ENCODE measurements at regions not wholly inside any gene's neighbourhood (a gene's known extent, or its start where the extent isn't known, plus 50 kb on each side); places are given as distances from the start of the nearest gene placed in this dataset.
A peak's percentile ranks its signal among the peaks of the same experiment; 100 is the strongest.

DNA sequence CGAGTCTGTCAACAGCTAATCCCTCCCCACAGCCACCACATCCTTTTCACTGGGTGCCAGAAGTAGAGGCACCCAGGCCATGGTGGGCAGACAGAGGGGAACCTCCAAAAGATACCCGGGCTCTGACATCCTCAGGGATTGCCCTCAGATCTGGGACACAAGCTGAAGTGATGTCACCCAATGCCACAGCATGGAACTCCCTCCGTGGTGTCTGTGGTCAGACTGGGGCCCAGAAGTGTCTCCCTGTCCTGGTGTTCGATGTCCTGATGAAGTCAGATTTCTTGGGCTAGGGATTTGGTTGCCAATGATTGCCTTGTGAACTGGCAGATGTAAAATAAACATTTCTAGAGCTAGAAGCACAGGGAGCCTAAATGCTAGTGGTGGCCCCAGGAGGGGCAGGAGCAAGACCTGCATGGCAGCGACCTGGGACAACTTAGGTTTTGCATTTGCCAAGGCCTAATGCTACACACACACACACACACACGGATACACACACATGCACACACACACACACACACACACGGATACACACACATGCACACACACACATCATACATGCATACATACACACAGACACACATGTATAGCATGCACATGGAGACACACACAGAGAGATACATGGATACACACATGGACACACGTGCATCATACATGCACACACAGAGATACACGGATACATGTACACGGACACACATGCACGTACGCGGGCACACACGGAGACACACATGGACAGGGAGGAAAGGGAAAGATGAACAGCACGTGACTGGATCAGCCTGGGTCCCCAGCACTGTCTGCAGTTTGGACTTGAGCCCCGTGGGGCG, 221.0 kb downstream of the NFATC2 start:
- Histone ChIP-seq H3K9me3 (ENCODE audit: control insufficient read depth, low read length) (peaks cover 3% of the 10 kb centered on the region), H3K4me1 (ENCODE audit: control insufficient read depth in 1 of 2, insufficient read depth in 2 of 2, low read length in 2 of 2) (no peaks in the 10 kb centered on the region), H3K27me3 (ENCODE audit: control insufficient read depth in 1 of 2, insufficient read depth in 2 of 2, low read length in 1 of 2) (no peaks in the 10 kb centered on the region), H3K36me3 (ENCODE audit: control insufficient read depth in 1 of 2, insufficient read depth in 2 of 2, low read length in 1 of 2) (no peaks in the 10 kb centered on the region), H3K4me3 (ENCODE audit: low read length in 2 of 2) (no peak overlapping the region), H3K27ac (ENCODE audit: low read depth in 1 of 2, low read length in 2 of 2) (no peak overlapping the region)
- WGBS, 2 donors: 85% methylated on average over 17 of the region's 17 CpGs
- DNase-seq: no peak
- intact Hi-C loops (cut with DNase I): no loop called here
- ATAC-seq (ENCODE audit: low FRiP score): no peak

DNA sequence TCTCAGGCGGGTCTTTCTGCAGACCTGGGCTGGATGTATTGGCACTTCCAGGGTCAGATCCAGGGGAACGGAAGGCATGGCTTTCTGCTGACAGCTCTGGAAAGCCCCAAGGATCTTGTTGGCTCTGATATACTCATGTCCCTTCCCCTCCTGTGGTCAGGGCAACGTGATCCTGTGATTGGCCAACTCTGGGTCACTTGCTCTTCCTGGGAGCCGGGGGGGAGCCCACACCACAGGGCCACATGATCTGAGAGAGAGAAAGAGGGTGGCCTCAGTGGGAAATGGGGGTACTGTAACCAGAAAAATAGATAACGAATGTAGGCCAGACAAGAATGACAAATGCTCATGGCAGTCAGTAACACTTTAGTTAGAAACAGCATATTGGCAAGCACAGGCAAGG, 223.0 kb downstream of the NFATC2 start:
- Histone ChIP-seq H3K4me1 (ENCODE audit: control insufficient read depth in 1 of 2, insufficient read depth in 2 of 2, low read length in 2 of 2) (no peaks in the 10 kb centered on the region), H3K27ac (ENCODE audit: low read depth in 1 of 2, low read length in 2 of 2) (no peak overlapping the region), H3K27me3 (ENCODE audit: control insufficient read depth in 1 of 2, insufficient read depth in 2 of 2, low read length in 1 of 2) (no peaks in the 10 kb centered on the region), H3K9me3 (ENCODE audit: control insufficient read depth, low read length) (no peaks in the 10 kb centered on the region), H3K36me3 (ENCODE audit: control insufficient read depth in 1 of 2, insufficient read depth in 2 of 2, low read length in 1 of 2) (no peaks in the 10 kb centered on the region), H3K4me3 (ENCODE audit: low read length in 2 of 2) (no peak overlapping the region)
- DNase-seq (no peak), ATAC-seq (ENCODE audit: low FRiP score) (no peak)
- intact Hi-C loops (cut with DNase I): no loop called here
- 79 to 82% methylated on average over 5 of the region's 5 CpGs for WGBS, 2 donors

DNA sequence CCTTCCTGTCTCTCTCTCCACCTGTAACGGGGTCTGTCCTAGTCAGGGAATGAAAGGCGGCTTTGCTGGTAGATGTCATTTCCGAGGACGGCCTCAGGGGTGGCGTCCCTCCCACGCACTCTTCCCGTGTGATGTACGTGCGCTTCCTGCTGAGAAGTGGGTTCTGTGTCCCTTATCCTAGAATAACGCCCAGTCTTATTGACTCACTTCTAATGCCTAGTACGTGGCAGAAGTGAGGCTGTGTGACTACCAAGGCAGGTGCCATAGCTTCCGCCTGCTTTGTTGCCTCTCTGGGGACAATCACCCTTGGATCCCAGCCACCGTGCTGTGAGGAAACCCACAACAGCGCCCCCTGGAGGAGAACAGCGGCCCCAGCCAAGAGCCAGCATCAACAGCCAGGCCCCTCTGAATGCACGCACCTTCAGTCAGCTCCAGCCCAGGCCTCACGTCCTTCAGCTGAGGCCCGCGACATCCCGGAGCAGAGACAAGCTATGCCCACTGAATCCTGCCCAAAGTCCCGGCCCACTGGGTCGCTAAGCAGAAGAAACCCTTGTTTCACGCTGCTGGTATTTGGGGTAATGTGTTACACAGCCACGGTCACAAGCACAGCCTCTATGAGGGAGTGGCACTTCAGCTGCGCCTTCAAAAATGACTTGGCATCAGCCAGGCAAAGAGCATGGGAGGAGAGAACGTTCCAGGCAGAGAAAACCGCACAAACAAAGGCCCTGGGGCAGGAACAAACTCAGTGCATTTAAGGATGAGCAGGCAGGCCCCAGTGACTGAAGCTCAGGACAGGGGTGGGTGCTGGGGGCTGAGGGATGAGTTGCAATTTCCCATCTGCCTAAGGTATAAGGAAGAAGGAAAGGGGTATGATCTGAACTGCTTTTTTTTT, 224.2 kb downstream of the NFATC2 start:
- Histone ChIP-seq H3K4me3 (ENCODE audit: low read length in 2 of 2) (no peak overlapping the region), H3K9me3 (ENCODE audit: control insufficient read depth, low read length) (no peaks in the 10 kb centered on the region), H3K36me3 (ENCODE audit: control insufficient read depth in 1 of 2, insufficient read depth in 2 of 2, low read length in 1 of 2) (no peaks in the 10 kb centered on the region), H3K4me1 (ENCODE audit: control insufficient read depth in 1 of 2, insufficient read depth in 2 of 2, low read length in 2 of 2) (no peaks in the 10 kb centered on the region), H3K27ac (ENCODE audit: low read depth in 1 of 2, low read length in 2 of 2) (no peak overlapping the region), H3K27me3 (ENCODE audit: control insufficient read depth in 1 of 2, insufficient read depth in 2 of 2, low read length in 1 of 2) (no peaks in the 10 kb centered on the region)
- intact Hi-C loops (cut with DNase I): no loop called here
- WGBS, 2 donors: 55 to 60% methylated on average over 27 of the region's 27 CpGs
- DNase-seq (peak in 1 of 2 donors; percentile 53), ATAC-seq (ENCODE audit: low FRiP score) (no peak)

DNA sequence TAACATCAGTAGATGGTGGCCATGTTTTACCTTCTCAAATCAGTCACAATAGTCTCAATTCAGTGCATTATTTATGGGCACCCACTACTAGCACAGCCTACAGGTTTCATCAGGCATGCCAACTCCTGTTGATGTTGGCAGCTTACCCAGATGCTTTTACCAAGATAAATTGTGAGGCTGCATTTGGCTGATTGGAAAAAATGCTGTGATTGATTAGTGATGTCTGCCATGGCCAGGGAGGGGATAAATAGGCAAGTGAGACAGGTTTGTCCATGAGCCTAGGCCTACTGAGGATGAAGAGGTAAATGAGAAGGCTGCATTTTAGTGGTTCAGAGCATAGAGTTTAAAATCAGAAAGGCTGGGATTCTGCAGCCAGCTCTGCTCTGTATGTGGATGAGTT, 227.1 kb downstream of the NFATC2 start:
- H3K4me3 ChIP-seq (ENCODE audit: low read length in 2 of 2): no peak overlapping the region
- intact Hi-C loops (cut with DNase I): no loop called here
- no peak for ATAC-seq (ENCODE audit: low FRiP score)
- H3K36me3 ChIP-seq (ENCODE audit: control insufficient read depth in 1 of 2, insufficient read depth in 2 of 2, low read length in 1 of 2): no peaks in the 10 kb centered on the region
- no peaks in the 10 kb centered on the region for H3K4me1 ChIP-seq (ENCODE audit: control insufficient read depth in 1 of 2, insufficient read depth in 2 of 2, low read length in 2 of 2)
- H3K27me3 ChIP-seq (ENCODE audit: control insufficient read depth in 1 of 2, insufficient read depth in 2 of 2, low read length in 1 of 2): no peaks in the 10 kb centered on the region
- H3K9me3 ChIP-seq (ENCODE audit: control insufficient read depth, low read length): no peaks in the 10 kb centered on the region
- H3K27ac ChIP-seq (ENCODE audit: low read depth in 1 of 2, low read length in 2 of 2): no peak overlapping the region
- no peak for DNase-seq

DNA sequence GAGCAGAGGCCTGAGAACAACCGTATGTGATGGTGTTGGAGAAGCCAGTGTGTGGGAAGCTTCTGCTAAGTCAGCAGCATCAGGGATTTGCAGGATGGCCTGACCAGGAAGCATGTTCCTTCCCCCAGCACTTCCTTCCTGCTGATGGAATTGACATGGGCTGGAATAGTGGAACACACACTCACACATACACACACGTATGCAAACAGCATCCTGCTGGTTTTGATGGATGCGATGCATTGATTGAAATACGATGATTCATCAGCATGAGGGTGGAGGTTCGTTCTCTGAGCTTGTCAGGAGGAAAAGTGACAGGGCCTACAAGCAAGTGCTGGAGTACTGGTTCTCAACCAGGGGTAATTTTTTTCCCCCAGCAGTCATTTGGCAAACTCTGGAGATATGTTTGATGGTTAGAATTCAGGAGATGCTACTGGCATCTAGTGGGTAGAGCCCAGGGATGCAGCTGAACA, 229.1 kb downstream of the NFATC2 start:
- H3K4me1 ChIP-seq (ENCODE audit: control insufficient read depth in 1 of 2, insufficient read depth in 2 of 2, low read length in 2 of 2): no peaks in the 10 kb centered on the region
- DNase-seq (no peak), ATAC-seq (ENCODE audit: low FRiP score) (no peak)
- H3K27me3 ChIP-seq (ENCODE audit: control insufficient read depth in 1 of 2, insufficient read depth in 2 of 2, low read length in 1 of 2): no peaks in the 10 kb centered on the region
- 81 to 86% methylated on average over 5 of the region's 5 CpGs for WGBS, 2 donors
- intact Hi-C loops (cut with DNase I): no loop called here
- no peak overlapping the region for H3K27ac ChIP-seq (ENCODE audit: low read depth in 1 of 2, low read length in 2 of 2)
- H3K4me3 ChIP-seq (ENCODE audit: low read length in 2 of 2): no peak overlapping the region
- no peaks in the 10 kb centered on the region for H3K9me3 ChIP-seq (ENCODE audit: control insufficient read depth, low read length)
- no peaks in the 10 kb centered on the region for H3K36me3 ChIP-seq (ENCODE audit: control insufficient read depth in 1 of 2, insufficient read depth in 2 of 2, low read length in 1 of 2)

DNA sequence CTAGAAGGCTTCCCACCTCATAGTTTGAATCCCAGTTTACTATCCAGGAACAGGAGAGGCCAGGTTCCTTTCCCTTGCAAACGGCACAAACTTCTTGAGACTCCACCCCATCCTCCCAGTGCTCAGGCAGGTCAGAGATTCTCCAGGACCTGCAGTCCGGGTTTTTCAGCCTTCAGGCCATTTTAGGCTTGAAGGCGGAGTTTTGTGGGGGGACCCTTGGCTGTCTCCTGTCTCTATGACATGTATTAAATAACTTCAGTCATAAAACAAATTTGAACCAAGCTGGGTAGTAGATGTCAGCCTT, 230.1 kb downstream of the NFATC2 start:
- H3K27me3 ChIP-seq (ENCODE audit: control insufficient read depth in 1 of 2, insufficient read depth in 2 of 2, low read length in 1 of 2): no peaks in the 10 kb centered on the region
- no peaks in the 10 kb centered on the region for H3K4me1 ChIP-seq (ENCODE audit: control insufficient read depth in 1 of 2, insufficient read depth in 2 of 2, low read length in 2 of 2)
- ATAC-seq (ENCODE audit: low FRiP score) (no peak), DNase-seq (no peak)
- intact Hi-C loops (cut with DNase I): no loop called here
- no peak overlapping the region for H3K27ac ChIP-seq (ENCODE audit: low read depth in 1 of 2, low read length in 2 of 2)
- WGBS, 2 donors: 70 to 78% methylated on average over 3 of the region's 3 CpGs
- H3K36me3 ChIP-seq (ENCODE audit: control insufficient read depth in 1 of 2, insufficient read depth in 2 of 2, low read length in 1 of 2): no peaks in the 10 kb centered on the region
- H3K4me3 ChIP-seq (ENCODE audit: low read length in 2 of 2): no peak overlapping the region
- H3K9me3 ChIP-seq (ENCODE audit: control insufficient read depth, low read length): no peaks in the 10 kb centered on the region

DNA sequence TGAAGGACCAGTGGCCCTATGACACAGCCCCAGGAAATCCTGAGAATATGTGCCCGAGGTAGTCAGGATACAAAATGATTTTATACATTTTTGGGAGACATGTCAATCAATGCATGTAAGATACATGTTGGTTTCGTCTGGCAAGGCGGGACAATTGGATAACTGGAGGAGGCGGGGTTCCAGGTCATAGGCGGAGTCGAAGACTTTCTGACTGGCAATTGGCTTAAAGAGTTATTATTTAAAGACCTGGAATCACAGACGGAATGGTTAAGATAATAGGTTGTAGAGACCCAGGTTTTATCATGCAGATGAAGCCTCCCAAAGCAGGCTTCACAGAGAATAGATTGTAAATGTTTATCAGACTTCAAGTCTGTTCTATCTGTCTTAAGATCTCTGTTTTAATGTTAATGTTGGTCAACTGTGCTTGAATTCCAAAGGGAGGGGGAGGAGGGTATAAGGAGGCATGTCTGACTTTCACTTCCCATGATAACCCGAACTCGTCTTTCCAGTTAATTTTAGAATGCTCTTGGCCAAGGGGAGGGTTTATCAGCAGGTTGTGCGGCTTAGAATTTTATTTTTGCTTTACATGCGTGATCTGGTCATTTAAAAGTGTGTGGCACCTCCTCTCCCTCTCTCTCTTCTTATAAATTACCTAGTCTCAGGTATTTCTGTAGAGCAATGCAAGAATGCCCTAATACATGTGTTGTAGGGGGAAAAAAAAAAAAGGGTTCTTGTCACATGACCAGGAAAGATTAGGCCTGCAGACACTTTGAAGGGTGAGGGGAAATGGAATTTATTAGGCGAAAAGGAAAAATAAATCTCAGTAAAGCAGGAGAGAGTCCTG, 230.7 kb downstream of the NFATC2 start:
- H3K4me1 ChIP-seq (ENCODE audit: control insufficient read depth in 1 of 2, insufficient read depth in 2 of 2, low read length in 2 of 2): no peaks in the 10 kb centered on the region
- no peak for DNase-seq
- intact Hi-C loops (cut with DNase I): no loop called here
- no peaks in the 10 kb centered on the region for H3K36me3 ChIP-seq (ENCODE audit: control insufficient read depth in 1 of 2, insufficient read depth in 2 of 2, low read length in 1 of 2)
- H3K27ac ChIP-seq (ENCODE audit: low read depth in 1 of 2, low read length in 2 of 2): no peak overlapping the region
- no peaks in the 10 kb centered on the region for H3K9me3 ChIP-seq (ENCODE audit: control insufficient read depth, low read length)
- 54 to 59% methylated on average over 12 of the region's 12 CpGs for WGBS, 2 donors
- ATAC-seq (ENCODE audit: low FRiP score): no peak
- no peak overlapping the region for H3K4me3 ChIP-seq (ENCODE audit: low read length in 2 of 2)
- no peaks in the 10 kb centered on the region for H3K27me3 ChIP-seq (ENCODE audit: control insufficient read depth in 1 of 2, insufficient read depth in 2 of 2, low read length in 1 of 2)

DNA sequence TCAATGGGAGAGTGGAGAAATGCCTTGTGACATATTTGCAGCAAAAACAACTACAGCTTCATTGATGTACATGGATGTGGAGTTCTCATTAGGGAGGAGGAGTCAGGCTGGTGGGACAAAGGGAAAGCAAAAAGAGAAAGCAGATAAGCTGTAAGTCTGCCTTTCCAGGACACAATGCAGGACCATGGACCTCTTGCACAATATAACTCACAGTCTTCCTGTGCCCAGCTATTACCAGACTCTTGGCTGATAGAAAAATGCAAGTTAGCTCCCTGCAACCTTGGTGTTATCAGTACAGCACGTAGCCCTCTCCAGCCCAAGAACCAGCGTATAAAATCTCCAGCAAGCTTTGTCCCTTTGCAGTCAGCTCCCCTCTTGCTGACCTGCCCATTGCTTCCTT, 232.3 kb downstream of the NFATC2 start:
- ATAC-seq (ENCODE audit: low FRiP score) (no peak), DNase-seq (no peak)
- Histone ChIP-seq H3K4me1 (ENCODE audit: control insufficient read depth in 1 of 2, insufficient read depth in 2 of 2, low read length in 2 of 2) (no peaks in the 10 kb centered on the region), H3K36me3 (ENCODE audit: control insufficient read depth in 1 of 2, insufficient read depth in 2 of 2, low read length in 1 of 2) (no peaks in the 10 kb centered on the region), H3K27ac (ENCODE audit: low read depth in 1 of 2, low read length in 2 of 2) (no peak overlapping the region), H3K27me3 (ENCODE audit: control insufficient read depth in 1 of 2, insufficient read depth in 2 of 2, low read length in 1 of 2) (no peaks in the 10 kb centered on the region), H3K9me3 (ENCODE audit: control insufficient read depth, low read length) (no peaks in the 10 kb centered on the region), H3K4me3 (ENCODE audit: low read length in 2 of 2) (no peak overlapping the region)
- intact Hi-C loops (cut with DNase I): no loop called here
- 75 to 88% methylated on average over 2 of the region's 2 CpGs for WGBS, 2 donors

All from aorta (tissue), 5 donors.